AG10803 (cell line): ENCODE measurements at regions not wholly inside any gene's neighbourhood (a gene's known extent, or its start where the extent isn't known, plus 50 kb on each side); places are given as distances from the start of the nearest gene placed in this dataset.

Source experiments
- DNase-seq: peaks from one replicate; pipeline ENCODE4 v3.0.0; 2010; ENCODE audit warnings: low read depth
- H3K4me3 ChIP-seq: 2 replicates; pipeline ENCODE4 v1.5.1; 2011; ENCODE audit warnings: mild to moderate bottlenecking, low read length, control low read depth
- TF ChIP-seq, protein P1 (sequence below): conservative IDR thresholded peaks from 2 replicates; pipeline ENCODE4 v1.5.1; 2011; ENCODE audit warnings: mild to moderate bottlenecking, low read length, control low read depth, inconsistent platforms

GRCh38 chr7:22659741-22660140 lies 67.3 kb upstream of the IL6 start:
- no peak overlapping the region for H3K4me3 ChIP-seq
- TF ChIP-seq, protein P1, sequence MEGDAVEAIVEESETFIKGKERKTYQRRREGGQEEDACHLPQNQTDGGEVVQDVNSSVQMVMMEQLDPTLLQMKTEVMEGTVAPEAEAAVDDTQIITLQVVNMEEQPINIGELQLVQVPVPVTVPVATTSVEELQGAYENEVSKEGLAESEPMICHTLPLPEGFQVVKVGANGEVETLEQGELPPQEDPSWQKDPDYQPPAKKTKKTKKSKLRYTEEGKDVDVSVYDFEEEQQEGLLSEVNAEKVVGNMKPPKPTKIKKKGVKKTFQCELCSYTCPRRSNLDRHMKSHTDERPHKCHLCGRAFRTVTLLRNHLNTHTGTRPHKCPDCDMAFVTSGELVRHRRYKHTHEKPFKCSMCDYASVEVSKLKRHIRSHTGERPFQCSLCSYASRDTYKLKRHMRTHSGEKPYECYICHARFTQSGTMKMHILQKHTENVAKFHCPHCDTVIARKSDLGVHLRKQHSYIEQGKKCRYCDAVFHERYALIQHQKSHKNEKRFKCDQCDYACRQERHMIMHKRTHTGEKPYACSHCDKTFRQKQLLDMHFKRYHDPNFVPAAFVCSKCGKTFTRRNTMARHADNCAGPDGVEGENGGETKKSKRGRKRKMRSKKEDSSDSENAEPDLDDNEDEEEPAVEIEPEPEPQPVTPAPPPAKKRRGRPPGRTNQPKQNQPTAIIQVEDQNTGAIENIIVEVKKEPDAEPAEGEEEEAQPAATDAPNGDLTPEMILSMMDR, result no peak
- no peak for DNase-seq

DNA sequence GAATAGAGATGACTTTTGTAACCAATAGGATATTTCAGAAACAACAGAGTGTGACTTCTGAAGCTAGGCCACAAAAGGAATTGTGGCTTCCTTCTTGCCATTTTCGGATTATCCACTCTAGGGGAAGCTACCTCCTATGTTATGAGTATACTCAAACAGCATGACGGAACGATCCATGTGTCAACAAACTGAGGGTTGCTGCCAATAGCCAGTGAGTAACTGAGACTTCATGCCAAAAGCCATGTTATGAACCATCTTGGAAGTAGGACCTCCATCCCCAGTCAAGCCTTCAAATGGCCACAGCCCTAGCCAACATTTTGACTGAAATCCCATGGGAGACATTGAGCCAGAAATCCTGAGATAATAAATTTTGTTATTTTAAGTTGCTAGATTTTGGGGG lies 69.0 kb upstream of the IL6 start:
- DNase-seq, result no peak
- H3K4me3 ChIP-seq, result no peak overlapping the region
- TF ChIP-seq, protein P1, result no peak

DNA sequence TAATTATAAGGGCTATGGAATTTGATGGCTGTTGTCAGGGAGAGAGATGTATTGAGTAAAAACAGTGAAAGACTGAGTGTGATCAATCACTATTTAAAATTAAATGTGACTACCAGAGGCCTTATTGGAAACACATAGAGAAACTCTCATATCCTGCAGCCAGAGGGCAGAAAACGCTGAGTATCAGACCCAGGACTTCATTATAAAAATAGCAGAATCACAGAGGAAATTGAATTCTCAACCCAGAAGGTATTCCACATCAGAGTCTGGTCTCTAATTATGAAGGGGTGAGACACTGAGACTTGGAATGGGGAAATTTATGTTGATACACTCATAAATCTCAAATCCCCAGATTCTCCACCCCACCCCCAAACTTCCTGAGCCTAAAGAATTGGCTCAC lies 69.5 kb upstream of the IL6 start:
- TF ChIP-seq, protein P1, result no peak; the same call in 1 of the 2 replicates
- DNase-seq, result no peak
- H3K4me3 ChIP-seq, result no peak overlapping the region

GRCh38 chr7:22655781-22656180 lies 71.2 kb upstream of the IL6 start:
- H3K4me3 ChIP-seq, result no peak overlapping the region
- no peak for DNase-seq
- TF ChIP-seq, protein P1, result no peak

DNA sequence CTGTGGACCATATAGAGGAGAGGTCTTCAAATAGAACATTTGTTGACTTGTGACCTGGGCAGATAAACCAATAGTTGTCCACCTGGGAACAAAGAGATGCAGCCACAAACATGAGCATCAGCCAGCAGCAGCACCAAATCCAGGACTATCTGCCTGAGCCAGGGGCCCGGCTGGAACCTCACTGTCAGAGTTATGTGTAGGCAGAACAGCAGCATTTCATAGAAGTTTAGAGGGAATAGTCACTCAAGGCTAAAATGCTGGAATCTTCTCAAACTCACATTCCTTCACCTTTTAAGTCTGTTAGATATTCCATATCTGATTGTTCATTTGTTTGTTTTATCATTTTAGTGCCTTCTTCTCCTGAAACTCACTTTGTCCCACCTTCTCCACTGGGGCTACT lies 72.2 kb upstream of the IL6 start:
- no peak overlapping the region for H3K4me3 ChIP-seq
- no peak for DNase-seq
- TF ChIP-seq, protein P1, result no peak

GRCh38 chr7:22653951-22654350 lies 73.0 kb upstream of the IL6 start:
- H3K4me3 ChIP-seq, result no peak overlapping the region
- TF ChIP-seq, protein P1, result no peak
- DNase-seq, result no peak

DNA sequence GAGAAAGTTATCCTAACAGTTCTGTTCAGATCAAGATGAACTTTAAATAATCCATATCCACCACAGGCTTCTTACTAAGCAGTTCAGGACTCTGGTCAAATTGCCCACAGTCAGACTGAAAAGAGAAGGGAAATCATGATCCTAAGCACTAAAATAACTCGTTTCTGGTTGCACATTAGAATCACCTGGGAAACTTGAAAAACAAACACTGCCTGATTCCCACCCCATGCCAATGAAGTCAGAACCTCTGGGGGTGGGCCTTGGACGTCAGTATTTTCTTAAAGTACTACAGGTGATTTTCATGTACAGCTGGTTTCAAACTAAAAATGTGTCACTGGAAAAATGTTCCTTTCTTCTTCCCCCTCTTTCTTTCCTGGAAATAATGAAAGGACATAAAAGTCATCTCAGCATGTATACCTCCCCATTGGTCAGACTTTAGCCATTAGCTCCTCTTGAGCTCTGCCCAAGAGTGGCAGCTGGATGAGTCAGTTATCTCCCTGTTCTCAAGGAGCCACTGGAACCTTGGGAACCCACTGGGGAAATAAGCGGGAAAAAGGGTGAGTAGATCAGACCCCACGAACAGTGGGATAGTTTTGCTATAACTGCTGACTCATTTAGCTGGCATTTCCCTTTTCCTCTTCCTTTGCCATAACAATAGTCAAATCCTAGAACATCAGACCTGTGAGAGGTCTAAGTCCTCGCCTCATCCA lies 75.3 kb upstream of the IL6 start:
- peak; percentile 70 for DNase-seq
- H3K4me3 ChIP-seq, result no peak overlapping the region
- TF ChIP-seq, protein P1, result no peak
